Type B pancreatic cell (in vitro differentiated cells): ENCODE measurements at regions not wholly inside any gene's neighbourhood (a gene's known extent, or its start where the extent isn't known, plus 50 kb on each side); places are given as distances from the start of the nearest gene placed in this dataset.

ENCODE experiments used
- DNase-seq: peaks from one replicate; pipeline ENCODE4 v3.0.0; 2021; ENCODE audit warnings: mixed read lengths; ENCODE audit not compliant: unreplicated experiment; ENCODE audit errors: extremely low spot score
- H3K27ac Mint-ChIP-seq: 2 replicates; pipeline ENCODE4 v1.8.0; 2021; ENCODE audit warnings: mild to moderate bottlenecking, mixed read lengths
- H3K27me3 Mint-ChIP-seq: 2 replicates; pipeline ENCODE4 v1.8.0; 2021; ENCODE audit warnings: mixed read lengths
- H3K36me3 Mint-ChIP-seq: 2 replicates; pipeline ENCODE4 v1.8.0; 2021; ENCODE audit warnings: mixed read lengths
- H3K4me1 Mint-ChIP-seq: one replicate; pipeline ENCODE4 v1.8.0; 2021; ENCODE audit warnings: mixed read lengths; ENCODE audit not compliant: unreplicated experiment
- H3K4me3 Mint-ChIP-seq: 2 replicates; pipeline ENCODE4 v1.8.0; 2021; ENCODE audit warnings: mild to moderate bottlenecking, mixed read lengths
- H3K9me3 Mint-ChIP-seq: 2 replicates; pipeline ENCODE4 v1.8.0; 2021; ENCODE audit warnings: mixed read lengths
- CTCF ChIP-seq: fragments of 200-600 bp; sonication (generic); conservative IDR thresholded peaks from 2 replicates; pipeline ENCODE4 v1.5.0; 2021; ENCODE audit warnings: antibody characterized with exemption, mild to moderate bottlenecking

GRCh38 chr4:188949596-188949995, 810.4 kb downstream of the TRIML1 start:
- no peak for TF ChIP-seq CTCF
- H3K9me3 Mint-ChIP-seq = no peaks in the 10 kb centered on the region

GRCh38 chr4:188955066-188955465, 815.8 kb downstream of the TRIML1 start:
- Mint-ChIP-seq H3K4me3 (no peak overlapping the region), H3K9me3 (no peaks in the 10 kb centered on the region), H3K4me1 (no peaks in the 10 kb centered on the region), H3K36me3 (no peaks in the 10 kb centered on the region), H3K27ac (no peak overlapping the region), H3K27me3 (no peaks in the 10 kb centered on the region)
- no peak for DNase-seq
- no peak for TF ChIP-seq CTCF

More at GRCh38 chr4:188949596-188949995, 810.4 kb downstream of the TRIML1 start:
- Mint-ChIP-seq H3K27ac (no peak overlapping the region), H3K4me1 (no peaks in the 10 kb centered on the region), H3K27me3 (no peaks in the 10 kb centered on the region), H3K36me3 (no peaks in the 10 kb centered on the region), H3K4me3 (no peak overlapping the region)
- no peak for DNase-seq

- Mint-ChIP-seq H3K27ac (no peak overlapping the region), H3K36me3 (no peaks in the 10 kb centered on the region), H3K4me3 (no peak overlapping the region), H3K27me3 (no peaks in the 10 kb centered on the region), H3K9me3 (no peaks in the 10 kb centered on the region), H3K4me1 (no peaks in the 10 kb centered on the region)
- no peak for DNase-seq
- no peak for TF ChIP-seq CTCF
Observed at GRCh38 chr4:188956566-188956965, 817.3 kb downstream of the TRIML1 start.

- TF ChIP-seq CTCF = no peak
- no peaks in the 10 kb centered on the region for H3K9me3 Mint-ChIP-seq
- H3K27me3 Mint-ChIP-seq = no peaks in the 10 kb centered on the region
- no peak for DNase-seq
- H3K27ac Mint-ChIP-seq = no peak overlapping the region
- H3K4me3 Mint-ChIP-seq = no peak overlapping the region
- no peaks in the 10 kb centered on the region for H3K4me1 Mint-ChIP-seq
- no peaks in the 10 kb centered on the region for H3K36me3 Mint-ChIP-seq
Observed at GRCh38 chr4:188958346-188958745, 819.1 kb downstream of the TRIML1 start.

GRCh38 chr4:188959424-188959823, 820.2 kb downstream of the TRIML1 start:
- H3K27me3 Mint-ChIP-seq = no peaks in the 10 kb centered on the region
- H3K4me1 Mint-ChIP-seq = no peaks in the 10 kb centered on the region
- no peaks in the 10 kb centered on the region for H3K36me3 Mint-ChIP-seq
- H3K27ac Mint-ChIP-seq = no peak overlapping the region
- H3K4me3 Mint-ChIP-seq = no peak overlapping the region
- no peak for DNase-seq
- H3K9me3 Mint-ChIP-seq = no peaks in the 10 kb centered on the region
- TF ChIP-seq CTCF = no peak

- Mint-ChIP-seq H3K4me1 (no peaks in the 10 kb centered on the region), H3K27me3 (no peaks in the 10 kb centered on the region), H3K36me3 (no peaks in the 10 kb centered on the region), H3K4me3 (no peak overlapping the region), H3K27ac (no peak overlapping the region), H3K9me3 (peaks cover 5% of the 10 kb centered on the region)
- no peak for TF ChIP-seq CTCF
- DNase-seq = no peak
Observed at GRCh38 chr4:188960411-188961093, 821.3 kb downstream of the TRIML1 start.
